HEK293T (cell line): ENCODE measurements at regions not wholly inside any gene's neighbourhood (a gene's known extent, or its start where the extent isn't known, plus 50 kb on each side); places are given as distances from the start of the nearest gene placed in this dataset.

Experiments
- ELF4 ChIP-seq: fragments of 450-650 bp; IDR thresholded peaks from 2 replicates; pipeline ENCODE4 v1.6.1; 2017; ENCODE audit warnings: antibody characterized with exemption
- FOXM1 ChIP-seq: fragments of 450-650 bp; IDR thresholded peaks from 2 replicates; pipeline ENCODE4 v1.6.1; 2017; ENCODE audit warnings: mild to moderate bottlenecking, borderline replicate concordance
- SP1 ChIP-seq: fragments of 450-650 bp; IDR thresholded peaks from 2 replicates; pipeline ENCODE4 v1.6.1; 2017
- TF ChIP-seq, protein P1 (sequence below): fragments of 450-650 bp; IDR thresholded peaks from 2 replicates; pipeline ENCODE4 v1.6.1; 2016

DNA sequence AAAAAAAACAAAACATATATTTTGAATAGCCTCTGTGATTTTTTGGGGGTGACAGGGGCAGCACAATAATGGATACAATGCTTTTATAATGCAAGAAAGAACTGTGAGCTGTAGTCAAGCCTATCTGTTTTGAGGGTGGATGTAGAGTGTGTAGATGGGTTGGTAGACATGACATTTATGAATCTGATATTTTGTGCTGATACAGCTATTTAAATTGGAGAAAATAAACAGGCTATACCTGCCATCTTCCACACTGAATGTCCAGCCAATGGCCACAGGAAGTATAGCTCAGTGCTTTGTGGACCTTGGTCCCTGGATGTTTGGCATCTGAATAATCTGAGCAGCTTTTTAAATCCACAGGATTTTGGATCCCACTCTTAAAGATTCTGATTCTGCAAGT, 175.0 kb downstream of the NEDD1 start:
- no peak for TF ChIP-seq FOXM1
- TF ChIP-seq, protein P1, sequence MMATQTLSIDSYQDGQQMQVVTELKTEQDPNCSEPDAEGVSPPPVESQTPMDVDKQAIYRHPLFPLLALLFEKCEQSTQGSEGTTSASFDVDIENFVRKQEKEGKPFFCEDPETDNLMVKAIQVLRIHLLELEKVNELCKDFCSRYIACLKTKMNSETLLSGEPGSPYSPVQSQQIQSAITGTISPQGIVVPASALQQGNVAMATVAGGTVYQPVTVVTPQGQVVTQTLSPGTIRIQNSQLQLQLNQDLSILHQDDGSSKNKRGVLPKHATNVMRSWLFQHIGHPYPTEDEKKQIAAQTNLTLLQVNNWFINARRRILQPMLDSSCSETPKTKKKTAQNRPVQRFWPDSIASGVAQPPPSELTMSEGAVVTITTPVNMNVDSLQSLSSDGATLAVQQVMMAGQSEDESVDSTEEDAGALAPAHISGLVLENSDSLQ, result no peak
- TF ChIP-seq SP1, result no peak
- TF ChIP-seq ELF4, result no peak
